GM12878 (cell line): ENCODE measurements at regions not wholly inside any gene's neighbourhood (a gene's known extent, or its start where the extent isn't known, plus 50 kb on each side); places are given as distances from the start of the nearest gene placed in this dataset.

Experiments
- GATAD2B ChIP-seq: fragments of 450-650 bp; conservative IDR thresholded peaks from 2 replicates; pipeline ENCODE4 v1.6.1; 2017; ENCODE audit warnings: low read depth, mild to moderate bottlenecking, moderate library complexity
- HCFC1 ChIP-seq: fragments of 150-350 bp; IDR thresholded peaks from 2 replicates; pipeline ENCODE4 v1.6.1; 2014; ENCODE audit warnings: low read length
- NKRF ChIP-seq: fragments of 450-650 bp; conservative IDR thresholded peaks from 2 replicates; pipeline ENCODE4 v1.6.1; 2017; ENCODE audit warnings: mild to moderate bottlenecking, moderate library complexity
- PRDM15 ChIP-seq: fragments of 450-650 bp; formaldehyde crosslinking; IDR thresholded peaks from 2 replicates; pipeline ENCODE4 v1.4.0; 2020; ENCODE audit warnings: mild to moderate bottlenecking, moderate library complexity
- RELA ChIP-seq: fragments of 450-650 bp; IDR thresholded peaks from 2 replicates; pipeline ENCODE4 v1.8.0; 2014; ENCODE audit warnings: borderline replicate concordance; ENCODE audit not compliant: partially characterized antibody
- SREBF2 ChIP-seq: IDR thresholded peaks from 2 replicates; pipeline ENCODE4 v1.6.1; 2012; ENCODE audit warnings: mild to moderate bottlenecking, low read length
- TF ChIP-seq, protein P1 (sequence below): IDR thresholded peaks from 2 replicates; pipeline ENCODE4 v1.6.1; 2011; ENCODE audit warnings: low read depth, low read length, improper control_type of control experiment, borderline replicate concordance

GRCh38 chr9:7342736-7343135, 456.8 kb downstream of the DMAC1 start (continued):
- no peak for TF ChIP-seq HCFC1
- TF ChIP-seq RELA, result no peak
- TF ChIP-seq SREBF2, result no peak
- TF ChIP-seq GATAD2B, result no peak
- TF ChIP-seq NKRF, result no peak
- TF ChIP-seq PRDM15, result no peak
- TF ChIP-seq, protein P1, sequence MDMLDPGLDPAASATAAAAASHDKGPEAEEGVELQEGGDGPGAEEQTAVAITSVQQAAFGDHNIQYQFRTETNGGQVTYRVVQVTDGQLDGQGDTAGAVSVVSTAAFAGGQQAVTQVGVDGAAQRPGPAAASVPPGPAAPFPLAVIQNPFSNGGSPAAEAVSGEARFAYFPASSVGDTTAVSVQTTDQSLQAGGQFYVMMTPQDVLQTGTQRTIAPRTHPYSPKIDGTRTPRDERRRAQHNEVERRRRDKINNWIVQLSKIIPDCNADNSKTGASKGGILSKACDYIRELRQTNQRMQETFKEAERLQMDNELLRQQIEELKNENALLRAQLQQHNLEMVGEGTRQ, result no peak
